GM19324 (cell line): ENCODE measurements at regions not wholly inside any gene's neighbourhood (a gene's known extent, or its start where the extent isn't known, plus 50 kb on each side); places are given as distances from the start of the nearest gene placed in this dataset.

Experiments used
- ATAC-seq: cut with Tn5 transposase; IDR thresholded peaks from one replicate; pipeline ENCODE4 v1.9.1; 2021; ENCODE audit warnings: mild to moderate bottlenecking, moderate library complexity; ENCODE audit not compliant: unreplicated experiment, low FRiP score

DNA sequence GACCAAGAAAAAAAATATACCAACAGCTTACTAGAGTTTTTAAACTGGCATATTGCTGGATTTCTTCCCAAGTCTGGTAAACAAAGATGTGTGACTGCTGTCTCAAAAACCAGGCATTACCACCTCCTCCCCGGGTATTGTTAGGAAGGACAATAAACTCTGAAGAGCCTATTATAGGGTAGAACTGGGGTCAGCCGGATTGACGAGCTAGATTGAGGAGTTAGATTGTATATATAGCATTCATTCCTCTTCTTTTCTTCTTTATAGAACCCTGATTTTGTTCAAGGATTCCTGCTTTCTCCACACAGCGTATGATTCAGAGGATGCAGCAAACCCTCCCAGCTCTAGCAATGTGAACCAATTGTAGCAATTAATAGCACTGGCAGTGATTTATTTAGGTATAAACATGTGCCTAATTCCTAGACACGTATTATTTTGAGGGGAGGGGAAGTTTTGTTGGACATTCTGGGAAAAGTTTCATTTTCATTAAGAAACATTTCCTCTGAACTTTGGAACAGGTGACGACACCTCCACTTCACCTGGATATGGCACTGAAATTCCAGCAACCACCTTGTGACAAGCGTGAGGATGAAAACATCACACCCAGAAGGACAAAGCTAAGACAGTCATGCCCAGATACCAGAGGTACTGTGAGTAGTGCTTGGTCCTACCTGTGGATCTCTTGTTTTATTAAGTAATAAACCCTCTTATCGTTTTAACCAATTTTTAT, 679.4 kb upstream of the KIRREL3 start:
- no peak for ATAC-seq

DNA sequence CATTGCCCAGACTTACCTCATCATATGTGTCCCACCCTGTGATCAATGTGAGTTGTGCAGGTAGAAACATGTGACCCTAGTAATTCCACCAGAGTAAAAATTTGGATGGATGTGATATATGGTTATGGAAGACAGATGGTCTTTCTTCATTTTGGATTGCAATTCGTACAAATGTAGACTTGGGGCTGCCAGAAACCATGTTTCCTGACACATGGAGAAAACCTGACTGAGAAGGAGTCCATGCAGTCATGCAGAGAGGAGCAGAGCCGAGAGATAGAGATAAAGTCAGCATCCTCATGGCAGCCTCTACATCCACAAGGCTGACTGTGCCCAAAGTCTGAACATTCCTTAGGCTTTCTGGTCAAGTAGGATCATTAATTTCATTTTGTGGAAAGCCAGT, 678.1 kb upstream of the KIRREL3 start:
- ATAC-seq = no peak

DNA sequence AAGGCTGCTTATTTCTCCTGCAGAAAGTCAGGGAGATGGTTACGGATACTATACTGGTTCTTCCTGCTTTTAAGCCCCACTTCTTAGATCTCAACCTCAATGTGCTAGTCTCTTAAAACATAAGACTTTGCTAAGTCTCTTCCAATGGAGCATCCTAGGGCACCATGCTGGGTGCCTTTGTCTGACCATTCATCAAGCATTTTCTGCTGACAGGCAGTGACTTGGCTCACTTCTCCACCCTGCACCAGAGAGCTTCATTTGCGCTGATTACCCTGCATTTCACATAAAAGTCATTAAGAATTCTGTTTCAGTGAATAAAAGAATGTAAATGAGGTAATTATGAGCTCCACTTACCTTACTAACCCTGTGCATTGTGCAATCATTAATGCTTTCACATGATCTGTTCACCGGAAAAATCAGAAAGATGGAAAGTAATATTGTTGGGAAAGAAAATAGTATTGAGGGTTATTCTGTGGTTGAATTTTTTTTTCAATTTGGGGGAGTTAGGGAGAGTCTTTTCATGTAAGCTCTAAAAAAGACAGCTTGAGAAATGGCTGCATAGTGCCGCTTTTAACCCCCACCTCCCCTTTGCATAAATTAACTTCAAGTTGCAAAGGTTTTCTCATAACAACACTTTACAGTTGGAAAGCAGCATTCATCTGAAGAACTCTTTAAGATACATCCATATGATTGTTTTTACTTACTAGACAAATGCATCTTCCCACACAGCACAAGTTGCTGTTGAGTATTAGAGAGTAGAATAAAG, 677.3 kb upstream of the KIRREL3 start:
- ATAC-seq = no peak

DNA sequence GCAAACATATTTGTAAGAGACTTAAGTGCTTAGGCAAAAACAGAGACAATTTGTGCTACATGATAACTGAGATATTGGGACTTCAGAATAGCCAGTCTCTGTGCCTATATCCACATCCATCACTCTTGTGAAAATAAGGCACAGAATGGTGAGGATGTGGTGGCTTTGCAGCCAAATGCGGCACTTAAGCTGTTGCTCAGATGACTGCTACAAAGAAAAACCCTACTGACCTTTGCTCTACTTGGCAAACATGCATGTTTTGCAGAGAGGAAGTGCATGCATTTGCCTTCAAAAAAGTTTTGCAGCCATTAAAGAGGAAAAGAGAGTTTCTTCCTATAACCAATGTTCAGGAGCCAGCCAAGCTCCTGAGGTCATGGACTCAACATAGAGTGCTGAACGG, 675.0 kb upstream of the KIRREL3 start:
- no peak for ATAC-seq

DNA sequence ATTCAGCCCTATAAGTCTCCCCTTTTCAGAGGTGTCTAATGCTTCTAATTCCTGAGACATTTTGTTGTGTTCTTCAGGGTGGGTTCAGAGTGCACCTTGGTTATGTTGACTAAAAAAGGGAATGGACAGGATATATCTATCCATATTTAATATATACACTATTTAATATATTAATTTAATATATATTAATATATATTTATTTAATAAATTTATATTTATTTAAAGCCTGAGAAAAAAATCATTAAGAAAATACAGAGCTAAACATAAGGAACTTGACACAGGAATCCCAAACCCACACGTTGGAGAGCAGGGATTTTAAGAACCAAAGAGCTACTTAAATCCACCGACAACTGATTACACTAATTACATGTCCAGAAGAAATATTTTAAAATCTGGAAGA, 674.2 kb upstream of the KIRREL3 start:
- no peak for ATAC-seq

DNA sequence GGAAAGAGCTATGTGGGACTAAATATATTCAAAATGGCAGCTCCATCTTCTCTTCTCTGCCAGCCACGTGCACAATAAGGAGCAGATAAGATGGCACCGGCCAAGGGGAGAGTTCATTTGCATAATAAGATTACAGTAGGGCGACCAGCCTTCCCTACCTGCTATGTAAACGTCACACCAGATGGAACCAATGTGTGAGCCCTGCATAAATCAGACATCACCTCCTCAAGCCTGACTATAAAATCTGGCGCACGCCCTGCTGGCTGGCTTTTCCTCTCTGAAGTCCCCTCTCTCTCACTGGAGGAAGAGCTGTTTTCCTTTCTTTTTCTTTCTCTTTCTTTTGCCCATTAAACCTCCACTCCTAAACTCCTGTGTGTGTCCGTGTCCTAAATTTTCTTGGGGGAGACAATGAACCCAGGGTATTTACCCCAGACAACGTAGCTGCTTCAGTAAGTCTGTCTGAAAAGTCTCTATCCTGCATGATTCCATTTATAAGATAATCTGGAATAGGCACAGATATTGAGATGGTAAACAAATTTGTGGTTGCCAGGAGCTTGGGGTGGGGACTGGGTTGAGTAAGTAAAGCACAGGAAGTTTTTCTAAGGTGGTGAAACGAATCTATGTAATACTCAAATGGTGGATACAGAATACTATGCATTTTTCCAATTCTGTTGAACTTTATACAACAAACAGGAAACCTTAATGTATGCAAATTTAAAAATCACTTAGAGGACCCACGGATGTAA, 670.0 kb upstream of the KIRREL3 start:
- no peak for ATAC-seq

DNA sequence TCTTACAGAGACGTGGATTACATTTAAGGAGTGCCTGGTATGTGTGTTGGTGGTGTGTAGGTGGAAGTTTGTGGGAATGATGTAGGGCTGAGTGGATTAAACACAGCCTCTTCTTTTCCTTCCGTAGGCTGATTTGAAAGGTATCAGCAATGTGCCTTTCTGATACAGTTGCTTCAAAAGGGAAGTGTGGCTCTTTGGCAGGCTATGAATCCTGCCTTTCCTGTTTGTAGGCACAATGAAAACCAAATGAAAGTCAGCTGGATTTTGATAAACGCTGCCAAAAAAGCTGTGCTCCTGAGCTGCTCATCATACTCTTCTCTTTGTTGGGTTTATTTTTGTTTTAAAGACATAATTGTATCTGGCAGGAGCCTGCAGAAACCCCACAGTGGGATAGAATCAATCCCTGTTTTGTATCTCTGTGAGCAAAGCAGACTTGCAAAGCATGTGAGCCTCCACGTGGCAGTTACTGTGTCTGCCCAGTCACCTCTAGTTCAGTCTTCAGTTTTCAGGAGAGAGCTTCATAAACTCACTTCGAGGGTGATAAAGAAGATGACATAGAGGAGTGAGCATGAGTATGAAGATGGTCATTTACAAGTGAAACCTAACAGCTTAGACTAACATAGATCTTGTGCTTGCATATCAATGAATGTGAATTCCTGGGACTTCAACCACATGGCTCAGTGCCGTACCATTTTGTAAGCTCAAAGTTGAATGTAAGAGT, 655.7 kb upstream of the KIRREL3 start:
- ATAC-seq = no peak

DNA sequence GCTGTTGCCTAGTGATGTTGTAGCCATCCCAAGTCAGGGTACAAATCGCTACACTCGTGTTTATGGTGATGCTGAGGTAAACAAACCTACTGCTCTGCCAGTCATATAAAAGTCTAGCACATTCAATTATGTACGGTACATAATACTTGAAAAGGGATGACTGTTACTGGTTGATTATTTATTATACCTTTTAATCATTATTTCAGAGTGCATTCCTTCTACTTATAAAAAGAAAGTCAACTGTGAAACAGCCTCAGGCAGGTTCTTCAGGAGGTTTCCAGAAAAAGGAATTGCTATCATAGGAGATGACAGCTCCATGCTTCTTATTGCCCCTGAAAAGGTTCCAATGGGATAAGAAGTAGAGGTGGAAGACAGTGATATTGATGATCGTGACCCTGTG, 652.5 kb upstream of the KIRREL3 start:
- no peak for ATAC-seq

DNA sequence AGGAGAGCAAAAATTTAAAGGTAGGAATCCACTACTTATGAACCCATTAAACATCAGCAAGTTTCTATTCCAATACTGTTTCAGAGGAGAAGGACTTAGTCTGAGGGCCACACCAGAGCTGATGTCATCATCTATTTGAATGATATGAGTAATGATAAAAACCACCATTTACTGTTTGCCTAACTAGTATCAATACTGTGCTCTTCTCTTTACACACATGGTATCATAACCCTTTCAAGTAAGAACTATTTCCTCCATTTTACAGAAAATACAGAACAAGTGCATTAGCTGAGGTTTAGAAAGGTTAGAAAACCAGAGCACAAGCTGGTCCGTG, 651.3 kb upstream of the KIRREL3 start:
- no peak for ATAC-seq

DNA sequence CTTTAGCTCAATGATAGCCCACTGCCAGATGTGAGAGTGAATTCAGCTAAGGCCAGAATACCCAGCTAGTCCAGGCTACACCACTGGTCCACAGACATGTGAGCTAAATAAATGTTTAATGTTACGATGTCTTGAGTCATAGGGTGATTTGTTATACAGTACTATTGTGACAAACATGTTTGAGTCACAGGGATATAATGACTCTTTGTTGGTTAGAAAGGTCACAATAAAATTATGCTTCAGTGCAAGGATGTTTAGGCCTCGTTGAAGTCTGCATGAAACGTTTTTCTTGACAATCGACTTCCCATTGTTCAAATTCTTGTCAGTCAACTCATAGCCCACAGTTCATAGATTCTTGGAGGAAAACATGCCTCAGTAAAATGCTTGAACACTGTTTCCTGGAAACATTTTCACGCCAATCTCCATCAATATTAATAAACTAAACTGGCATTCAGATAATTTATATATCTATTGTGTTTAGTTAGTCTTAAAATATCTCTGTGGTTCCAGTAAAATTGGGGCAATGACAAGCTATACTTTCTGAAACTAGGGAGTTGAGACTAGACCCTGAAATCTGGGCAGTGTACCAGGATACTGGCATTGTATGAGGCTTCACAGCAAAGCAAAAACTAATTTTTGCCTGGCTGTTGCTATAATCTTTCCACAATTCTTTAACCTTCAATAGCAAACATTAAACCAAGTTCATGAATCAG, 650.8 kb upstream of the KIRREL3 start:
- ATAC-seq = no peak

DNA sequence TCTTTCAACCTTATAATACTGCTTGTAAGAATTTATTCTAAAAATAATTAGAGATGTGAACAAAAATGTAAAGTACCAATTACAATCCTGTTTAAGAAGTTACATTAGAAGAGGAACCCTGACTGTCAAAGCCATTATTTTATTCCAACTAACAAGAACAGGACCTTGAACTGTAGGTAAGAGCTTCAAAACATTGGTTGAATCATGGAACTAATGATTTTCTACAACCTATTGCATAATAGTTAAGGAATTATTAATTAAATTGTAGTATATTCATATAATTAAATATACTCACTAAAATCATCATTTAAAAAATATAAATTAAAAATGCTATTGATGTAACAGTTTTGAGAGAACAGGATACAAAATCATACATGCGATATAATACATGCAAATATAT, 649.4 kb upstream of the KIRREL3 start:
- ATAC-seq = no peak

DNA sequence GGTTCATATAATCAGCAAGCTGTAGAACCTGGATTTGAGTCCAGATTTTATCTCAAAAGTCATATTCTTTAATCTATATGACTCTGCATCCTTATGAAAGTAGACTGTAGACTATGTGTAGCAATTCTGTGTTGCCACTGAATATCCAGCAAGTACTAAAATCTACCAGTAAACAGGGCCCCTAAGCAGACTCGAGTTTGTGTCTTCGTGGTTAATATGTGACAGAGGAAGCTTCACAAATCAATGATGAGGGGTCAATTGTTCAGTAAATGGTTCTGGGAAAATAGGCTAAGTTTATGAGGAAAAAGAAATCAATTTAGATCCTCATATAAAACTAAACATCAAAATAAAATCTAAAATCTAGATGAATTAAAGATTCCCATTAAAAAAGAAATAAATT, 648.5 kb upstream of the KIRREL3 start:
- no peak for ATAC-seq

DNA sequence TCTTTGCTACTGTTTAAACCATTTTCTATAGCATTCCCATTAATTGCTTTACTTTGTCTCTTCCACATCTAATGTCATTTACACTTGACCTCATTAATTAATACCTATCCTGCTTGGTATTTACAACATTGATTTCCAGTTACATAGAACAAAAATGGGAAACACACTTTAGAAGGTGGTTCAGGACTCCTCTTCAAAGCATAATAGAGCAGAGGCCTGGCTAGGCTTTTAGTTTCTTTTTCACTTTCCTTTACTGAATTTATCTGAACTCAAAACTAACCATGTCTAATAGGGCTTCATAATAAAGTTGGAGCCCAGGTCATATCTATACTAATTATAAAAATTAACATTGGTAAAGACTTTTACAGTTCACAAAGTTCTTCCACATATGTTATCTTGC, 648.0 kb upstream of the KIRREL3 start:
- no peak for ATAC-seq

DNA sequence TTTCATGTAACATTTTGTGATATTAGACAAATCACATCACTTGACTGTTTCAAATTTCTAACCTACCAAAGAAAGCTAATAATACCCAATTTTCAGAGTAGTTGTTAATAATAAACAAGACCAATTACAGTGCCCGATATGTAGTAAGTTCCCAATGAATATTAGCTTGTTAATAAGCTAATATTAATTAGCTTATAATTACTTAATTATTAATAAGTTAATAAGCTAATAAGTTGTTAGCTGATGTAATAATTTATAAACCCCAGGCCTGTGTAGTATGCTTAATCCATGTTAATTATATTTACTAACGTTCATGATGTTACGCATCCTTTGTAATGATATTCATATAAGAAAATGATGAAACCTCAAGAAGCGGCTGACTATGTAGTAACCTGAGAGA, 643.8 kb upstream of the KIRREL3 start:
- no peak for ATAC-seq

DNA sequence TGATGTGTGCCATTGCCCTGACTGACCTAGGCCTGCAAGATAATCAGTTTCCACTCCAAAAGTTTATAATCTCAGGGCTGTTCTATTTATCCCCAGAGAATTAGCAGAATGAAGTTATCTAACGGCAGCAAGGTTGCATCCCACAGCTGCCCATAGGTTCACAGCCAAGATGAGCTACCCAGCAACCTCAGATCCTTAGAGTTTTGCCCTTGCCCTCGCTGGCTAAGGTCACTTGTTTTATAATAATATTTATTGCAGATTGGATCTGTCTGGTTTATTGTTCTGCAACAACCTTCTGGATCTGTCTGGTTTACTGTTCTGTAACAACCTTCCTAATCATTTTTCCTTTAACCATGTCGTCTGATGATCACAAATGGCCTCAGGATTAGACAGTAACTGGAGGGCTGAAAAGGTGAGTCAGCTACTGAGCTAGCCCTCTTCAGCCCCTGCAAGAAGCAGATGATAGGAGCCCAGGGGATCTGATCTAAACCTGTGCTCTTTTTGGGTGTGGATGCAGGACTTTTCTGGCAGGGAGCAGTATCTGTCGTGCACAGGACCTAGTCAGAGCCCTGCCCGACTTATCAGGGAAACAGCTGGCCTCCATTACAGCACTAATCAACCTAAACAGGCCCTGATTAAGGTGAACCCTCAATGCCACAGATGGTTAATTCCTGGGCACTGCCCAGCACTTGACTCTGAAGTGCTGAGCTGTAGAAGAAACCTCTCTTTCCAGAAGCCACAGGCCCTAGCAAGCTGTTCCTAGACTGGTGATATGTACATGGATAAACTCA, 642.9 kb upstream of the KIRREL3 start:
- no peak for ATAC-seq

DNA sequence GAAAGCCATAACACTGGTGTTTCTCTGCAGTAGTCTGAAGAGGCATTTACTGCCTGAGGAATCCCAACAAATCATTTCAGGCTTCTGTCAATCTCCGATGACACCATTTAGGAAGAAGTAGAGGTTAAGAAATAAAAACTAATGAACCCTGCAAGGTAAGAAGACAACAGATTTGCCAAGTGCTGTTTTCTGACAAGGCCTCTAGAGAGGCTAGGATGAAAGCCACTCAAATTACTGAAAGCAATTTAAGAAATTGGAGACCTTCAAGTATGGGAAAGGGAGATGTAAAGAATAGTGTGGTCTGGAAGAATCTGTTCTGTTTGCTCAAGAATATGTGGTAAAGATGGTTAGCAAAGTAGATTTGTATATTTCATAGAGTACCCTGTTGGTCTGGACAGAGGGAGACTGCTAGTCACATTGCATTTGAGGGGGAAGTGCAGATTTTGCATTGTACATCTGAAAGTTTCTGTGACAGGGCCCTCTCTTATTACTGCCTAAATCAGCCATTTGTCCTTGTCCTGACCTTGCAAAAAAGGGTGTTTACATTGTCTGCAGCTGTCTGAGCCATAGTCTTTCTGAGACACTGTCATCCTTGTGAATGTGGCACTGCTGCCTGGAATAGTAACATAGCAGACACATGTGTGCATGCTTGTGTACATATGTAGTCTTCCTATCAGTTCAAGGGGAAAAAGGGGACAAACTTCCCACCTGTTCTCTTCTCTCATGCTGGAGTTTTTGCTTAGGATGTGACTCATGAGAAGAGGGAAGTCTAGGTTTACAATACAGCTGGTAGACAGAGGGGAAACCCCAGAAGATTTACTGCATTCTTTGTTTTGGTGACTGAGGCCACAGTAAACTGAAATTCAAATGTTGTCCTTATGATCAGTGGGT, 640.2 kb upstream of the KIRREL3 start:
- peak; percentile 69 for ATAC-seq

DNA sequence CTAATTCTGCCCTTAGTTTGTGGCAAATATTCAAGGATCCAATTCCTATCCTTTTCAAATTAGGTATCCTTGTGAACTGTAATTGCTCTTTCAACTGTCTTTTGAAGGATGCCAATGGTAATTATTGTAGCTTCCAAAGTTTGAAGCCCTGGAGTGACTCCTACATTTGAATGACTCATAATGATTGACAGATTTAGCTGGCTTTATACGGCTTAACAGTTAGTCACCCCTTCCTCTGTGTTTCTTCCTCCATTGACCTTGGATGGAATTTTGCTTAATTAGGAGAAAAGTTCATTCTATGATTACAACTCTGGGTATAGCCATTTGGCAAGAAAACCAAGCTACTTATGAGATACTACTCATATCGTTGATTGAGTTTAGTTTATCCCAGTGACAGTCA, 639.3 kb upstream of the KIRREL3 start:
- ATAC-seq = no peak

DNA sequence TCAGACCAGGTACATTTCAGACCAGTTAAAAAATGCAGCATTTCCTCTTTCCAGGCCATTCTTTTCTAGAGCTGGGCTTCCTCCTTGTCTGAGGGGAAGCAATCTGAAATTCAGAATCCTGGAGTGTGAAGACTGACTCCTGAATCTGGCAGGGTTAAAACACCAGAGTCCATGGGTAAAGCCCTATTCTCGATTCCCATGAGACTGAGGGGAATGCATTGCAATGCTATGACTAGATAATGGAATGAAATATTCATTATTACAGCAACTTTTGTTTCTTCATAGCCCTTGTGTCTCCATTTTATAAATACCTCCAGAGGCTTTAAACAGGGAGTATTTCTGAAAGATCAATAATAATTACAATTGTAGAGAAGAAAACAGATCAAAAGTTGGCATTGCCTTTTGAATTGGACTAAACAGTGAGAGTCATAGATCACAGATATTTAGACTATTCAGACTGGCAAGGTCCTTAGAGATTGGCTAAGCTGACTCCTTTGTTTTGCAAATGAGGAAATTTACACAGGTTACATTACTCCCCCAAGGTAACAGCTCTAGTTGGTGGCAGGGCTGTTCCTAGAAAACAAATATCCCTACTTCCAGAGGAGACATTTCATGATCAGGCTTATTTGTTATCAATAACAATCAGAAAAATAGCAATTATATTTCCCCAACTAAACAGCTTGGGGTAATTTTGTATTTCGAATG, 632.6 kb upstream of the KIRREL3 start:
- no peak for ATAC-seq
